ENCODE measurements at regions not wholly inside any gene's neighbourhood (a gene's known extent, or its start where the extent isn't known, plus 50 kb on each side); places are given as distances from the start of the nearest gene placed in this dataset.

DNA sequence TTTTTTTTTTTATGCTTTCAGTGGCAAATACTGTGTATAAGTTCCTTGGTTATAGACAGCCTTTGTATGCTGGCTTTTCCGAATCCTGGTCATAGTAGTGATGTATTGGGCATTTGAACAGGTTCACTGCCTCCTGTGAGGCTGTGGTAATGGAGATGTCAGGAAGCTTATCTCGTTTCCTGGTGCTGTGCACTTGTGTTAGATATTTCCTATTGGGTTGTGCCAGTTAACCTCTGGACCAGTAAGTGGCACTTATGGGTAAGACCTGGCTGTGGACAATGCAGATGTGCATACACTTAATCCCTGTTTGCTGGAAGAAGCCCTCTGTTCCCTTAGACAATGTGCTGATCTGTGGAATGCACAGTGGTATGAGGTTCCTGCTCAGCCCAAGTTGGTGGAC, 135.4 kb upstream of the KITLG start:
- TF ChIP-seq, protein P1, sequence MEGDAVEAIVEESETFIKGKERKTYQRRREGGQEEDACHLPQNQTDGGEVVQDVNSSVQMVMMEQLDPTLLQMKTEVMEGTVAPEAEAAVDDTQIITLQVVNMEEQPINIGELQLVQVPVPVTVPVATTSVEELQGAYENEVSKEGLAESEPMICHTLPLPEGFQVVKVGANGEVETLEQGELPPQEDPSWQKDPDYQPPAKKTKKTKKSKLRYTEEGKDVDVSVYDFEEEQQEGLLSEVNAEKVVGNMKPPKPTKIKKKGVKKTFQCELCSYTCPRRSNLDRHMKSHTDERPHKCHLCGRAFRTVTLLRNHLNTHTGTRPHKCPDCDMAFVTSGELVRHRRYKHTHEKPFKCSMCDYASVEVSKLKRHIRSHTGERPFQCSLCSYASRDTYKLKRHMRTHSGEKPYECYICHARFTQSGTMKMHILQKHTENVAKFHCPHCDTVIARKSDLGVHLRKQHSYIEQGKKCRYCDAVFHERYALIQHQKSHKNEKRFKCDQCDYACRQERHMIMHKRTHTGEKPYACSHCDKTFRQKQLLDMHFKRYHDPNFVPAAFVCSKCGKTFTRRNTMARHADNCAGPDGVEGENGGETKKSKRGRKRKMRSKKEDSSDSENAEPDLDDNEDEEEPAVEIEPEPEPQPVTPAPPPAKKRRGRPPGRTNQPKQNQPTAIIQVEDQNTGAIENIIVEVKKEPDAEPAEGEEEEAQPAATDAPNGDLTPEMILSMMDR (IDR thresholded peaks at IDR 0.05), result no peak
- TF ChIP-seq POLR2A (IDR thresholded peaks at IDR 0.05), result no peak
